Activated CD8-positive, alpha-beta memory T cell treated with anti-CD3 and anti-CD28 coated beads for 48 hours (primary cell): ENCODE measurements at regions not wholly inside any gene's neighbourhood (a gene's known extent, or its start where the extent isn't known, plus 50 kb on each side); places are given as distances from the start of the nearest gene placed in this dataset.

Experiments
- DNase-seq, 3 experiments: peaks; one replicate each; pipeline ENCODE4 v3.0.0-alpha.2; 2020; ENCODE audit warnings: low read depth in 2 of 3, low spot score in 2 of 3

GRCh38 chr2:35365859-35366258, 989.7 kb upstream of the CRIM1 start:
- DNase-seq, result no peak

DNA sequence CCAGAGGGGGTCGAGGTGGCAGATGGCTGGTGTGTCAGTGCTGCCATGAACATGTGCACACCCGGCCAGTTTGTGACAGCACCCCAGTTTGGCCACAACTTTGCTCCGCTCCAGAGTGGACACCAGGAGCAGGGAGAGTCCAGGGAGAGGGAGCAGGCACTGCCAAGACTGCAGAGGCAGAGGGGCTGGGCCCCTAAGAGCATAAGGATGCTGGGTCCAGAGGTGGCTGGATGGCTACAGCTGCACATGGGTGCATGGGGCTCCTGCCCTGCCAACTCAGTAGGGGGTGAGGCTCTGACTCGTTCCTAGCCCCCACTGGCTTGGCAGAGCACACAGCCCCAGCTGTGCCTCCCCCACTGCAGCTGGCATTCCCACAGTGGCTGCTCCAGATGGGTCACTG, 999.2 kb upstream of the CRIM1 start:
- DNase-seq, result no peak

DNA sequence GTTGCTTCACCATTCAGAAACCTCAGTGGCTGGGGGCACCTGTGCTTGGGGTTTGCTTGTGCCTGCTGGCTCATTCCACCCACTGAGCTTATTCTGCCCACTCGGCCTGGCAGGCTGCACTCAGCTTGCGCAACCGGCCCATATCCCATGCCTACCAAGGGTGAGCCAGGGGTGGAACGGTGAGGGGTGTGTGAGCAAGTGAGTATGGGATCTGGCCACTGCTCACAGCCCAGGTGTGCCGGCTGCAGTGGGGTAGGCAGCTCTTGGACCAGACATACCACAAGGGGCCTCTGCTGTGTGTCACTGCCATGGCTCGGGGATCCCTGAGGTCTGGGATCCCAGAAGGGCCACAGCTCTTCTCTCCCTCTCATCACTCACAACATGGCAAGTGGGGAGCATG, 1000.5 kb upstream of the CRIM1 start:
- no peak for DNase-seq

DNA sequence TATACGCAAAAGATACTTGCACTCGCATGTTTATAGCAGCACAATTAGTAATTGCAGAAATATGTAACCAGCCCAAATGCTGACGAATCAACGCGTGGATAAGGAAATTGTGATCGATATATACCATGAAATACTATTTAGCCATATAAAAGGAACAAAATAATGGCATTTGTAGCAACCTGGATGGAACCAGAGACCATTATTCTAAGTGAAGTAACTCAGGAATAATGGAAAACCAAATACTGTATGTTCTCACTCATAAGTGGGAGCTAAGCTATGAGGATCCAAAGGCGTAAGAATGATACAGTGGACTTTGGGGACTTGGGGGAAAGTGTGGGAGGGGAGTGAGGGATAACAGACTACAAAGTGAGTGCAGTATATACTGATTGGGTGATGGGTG, 1008.0 kb upstream of the CRIM1 start:
- no peak for DNase-seq

DNA sequence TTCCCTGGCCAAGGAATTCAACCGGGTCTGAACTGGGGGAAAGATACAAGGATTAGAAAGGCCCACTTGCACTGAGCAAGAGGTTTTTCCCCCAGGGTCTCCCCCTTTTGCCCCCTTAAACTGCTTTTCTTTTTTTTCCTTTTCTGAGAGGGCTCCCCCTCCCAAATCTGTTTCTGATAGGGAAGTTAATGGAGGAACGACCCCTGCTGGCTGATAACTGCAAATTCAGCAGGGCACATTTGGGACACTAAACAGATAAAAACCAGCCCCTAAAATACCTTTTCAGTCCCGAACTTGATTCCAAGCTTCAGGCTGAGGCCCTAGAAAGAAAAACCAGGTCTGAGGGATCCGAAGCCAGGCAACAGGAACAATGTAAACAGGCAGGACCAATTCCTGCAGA, 1012.4 kb upstream of the CRIM1 start:
- DNase-seq, result no peak

DNA sequence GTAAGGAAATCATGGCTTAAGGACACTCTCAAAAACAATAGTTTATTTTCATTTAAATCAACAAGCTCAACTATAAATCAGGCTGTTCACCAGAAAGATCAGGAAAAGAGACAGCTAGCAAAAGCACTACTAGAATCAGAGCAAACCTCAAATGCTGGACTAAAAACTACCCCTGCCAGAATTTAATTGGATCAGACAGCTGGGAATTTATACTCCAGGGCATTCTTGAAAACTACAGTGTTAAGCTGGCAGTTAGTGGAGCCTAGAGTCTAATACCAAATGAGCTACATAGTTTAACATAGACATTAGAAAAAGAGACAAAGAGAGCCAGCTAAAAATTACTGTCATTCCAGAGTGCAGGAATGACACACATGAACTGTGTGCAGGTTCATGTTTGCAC, 1016.4 kb upstream of the CRIM1 start:
- no peak for DNase-seq

DNA sequence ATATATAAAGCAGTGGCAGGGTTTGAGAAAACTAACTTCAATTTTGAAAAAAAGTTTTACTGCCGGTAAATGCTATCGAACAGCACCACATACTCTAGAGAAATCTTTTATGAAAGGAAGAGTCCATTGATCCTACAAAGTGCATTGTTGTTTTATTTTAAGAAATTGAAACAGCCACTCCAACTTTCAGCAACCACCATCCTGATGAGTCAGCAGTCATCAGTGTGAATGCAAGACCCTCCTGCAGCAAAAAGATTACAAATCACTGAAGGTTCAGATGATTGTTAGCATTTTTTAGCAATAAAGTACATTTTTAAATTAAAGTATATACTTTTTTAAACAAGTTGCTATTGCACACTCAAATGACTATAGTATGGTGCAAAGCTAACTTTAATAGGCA, 1017.7 kb upstream of the CRIM1 start:
- no peak for DNase-seq

DNA sequence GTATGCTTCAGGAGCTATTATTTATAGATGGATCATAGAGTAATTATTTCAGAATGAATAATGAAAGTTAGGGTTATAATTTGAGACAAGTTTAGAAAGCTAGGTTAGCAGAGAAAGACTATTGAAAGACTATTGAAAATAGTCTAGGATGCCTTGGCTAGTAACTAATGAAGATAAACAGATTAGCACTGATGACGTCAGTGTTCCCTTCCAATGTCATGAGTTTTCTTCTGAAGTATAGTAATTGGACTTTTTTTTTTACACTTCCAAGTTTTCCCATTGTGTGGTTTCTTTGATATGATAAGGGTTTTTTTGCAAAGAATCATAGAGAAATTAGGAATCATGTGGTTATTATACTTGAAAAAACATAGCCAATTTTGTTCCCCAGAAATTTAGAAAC, 1041.5 kb upstream of the CRIM1 start:
- no peak for DNase-seq

DNA sequence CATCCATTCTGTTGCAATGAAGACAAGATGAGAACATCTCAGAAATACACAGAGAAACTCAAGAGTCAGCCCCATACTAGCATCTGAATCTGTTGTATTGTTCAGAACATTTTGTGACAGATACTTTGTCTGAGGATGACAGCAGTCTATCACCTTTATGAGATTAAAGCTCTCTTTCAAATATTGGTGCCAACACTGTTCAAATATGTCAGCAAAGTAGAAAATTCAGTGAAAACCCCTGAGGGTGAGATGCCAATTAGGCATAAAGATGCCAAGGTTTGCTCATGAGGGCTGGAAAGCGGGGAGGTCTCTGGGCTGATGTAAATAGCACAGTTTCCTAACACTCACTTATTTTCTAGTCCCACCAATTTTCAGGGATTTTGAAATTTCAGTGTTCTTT, 1054.2 kb upstream of the CRIM1 start:
- no peak for DNase-seq

- DNase-seq, result no peak
These were observed 1057.1 kb upstream of the CRIM1 start for GRCh38 chr2:35298493-35298892.

DNA sequence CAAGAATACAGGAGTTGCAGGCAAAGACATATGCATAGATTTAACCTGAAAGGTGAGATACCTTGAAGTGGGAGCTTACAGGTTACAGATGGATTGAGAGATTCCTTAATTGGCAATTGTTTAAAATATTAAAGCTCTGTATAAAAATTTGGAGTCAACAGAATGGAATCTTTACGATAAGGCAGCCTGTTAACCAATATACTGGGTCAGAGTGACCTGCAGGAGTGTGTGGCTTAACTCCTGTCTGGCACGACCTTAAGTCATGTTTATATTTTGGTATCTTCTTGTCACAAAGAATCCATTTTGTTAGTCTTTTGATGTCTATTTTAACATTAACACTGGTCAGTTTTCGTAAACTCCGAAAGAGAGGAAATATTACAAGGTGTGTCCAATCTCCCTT, 1058.2 kb upstream of the CRIM1 start:
- DNase-seq, result no peak

DNA sequence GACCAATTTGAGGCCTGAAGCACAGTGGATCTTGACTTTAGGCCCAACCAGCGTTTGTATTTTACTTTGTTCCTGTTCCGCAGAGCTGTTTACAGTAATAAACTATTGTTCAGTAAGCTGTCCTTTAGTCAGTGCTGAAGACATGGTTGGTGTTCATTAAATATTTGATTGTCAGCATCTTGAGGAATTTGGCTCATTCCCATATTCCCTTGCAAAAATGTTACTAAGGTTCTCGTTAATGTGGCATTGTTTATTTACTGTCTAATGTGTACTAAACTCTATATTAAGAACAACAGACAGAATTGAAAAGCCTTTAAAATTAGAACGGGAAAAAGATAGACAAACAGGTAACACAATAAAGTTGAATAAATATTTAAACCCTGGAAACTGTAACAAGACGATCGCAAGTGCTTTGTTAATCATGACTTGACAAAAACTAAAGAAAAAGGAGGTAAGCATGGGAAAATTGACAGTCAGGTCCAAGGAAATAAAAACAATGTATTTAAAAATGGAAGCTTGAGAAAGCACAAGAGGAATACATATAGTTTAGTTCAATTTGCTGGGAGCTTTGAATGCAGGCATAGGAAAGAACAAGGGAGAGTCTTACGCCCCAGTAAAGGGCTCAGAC, 1060.8 kb upstream of the CRIM1 start:
- no peak for DNase-seq

- DNase-seq, result no peak
These were observed 1062.3 kb upstream of the CRIM1 start for GRCh38 chr2:35293261-35293660.

DNA sequence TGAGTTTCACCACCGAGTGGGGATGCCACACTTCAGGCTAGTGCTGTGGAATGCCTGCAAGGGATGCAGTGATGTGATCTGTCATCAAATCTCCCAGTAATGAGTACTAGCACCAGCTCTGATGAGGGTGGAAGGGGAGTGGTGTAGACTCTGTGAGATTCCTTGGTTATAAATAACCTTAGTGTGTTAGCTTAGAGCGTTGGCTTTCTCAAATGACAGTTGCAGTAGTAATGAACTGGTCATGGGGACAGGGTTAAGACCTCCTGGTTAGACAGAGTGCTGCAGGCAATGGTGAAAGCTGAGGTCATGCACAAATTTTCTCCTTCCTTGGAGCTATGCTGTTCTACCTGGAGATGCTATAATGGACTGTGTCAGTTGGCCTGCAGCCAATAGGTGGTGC, 1063.4 kb upstream of the CRIM1 start:
- no peak for DNase-seq

GRCh38 chr2:35281702-35282101, 1073.9 kb upstream of the CRIM1 start:
- no peak for DNase-seq

GRCh38 chr2:35255826-35256225, 1099.8 kb upstream of the CRIM1 start:
- no peak for DNase-seq

- no peak for DNase-seq
These were observed 1104.4 kb upstream of the CRIM1 start for GRCh38 chr2:35251156-35251555.

DNA sequence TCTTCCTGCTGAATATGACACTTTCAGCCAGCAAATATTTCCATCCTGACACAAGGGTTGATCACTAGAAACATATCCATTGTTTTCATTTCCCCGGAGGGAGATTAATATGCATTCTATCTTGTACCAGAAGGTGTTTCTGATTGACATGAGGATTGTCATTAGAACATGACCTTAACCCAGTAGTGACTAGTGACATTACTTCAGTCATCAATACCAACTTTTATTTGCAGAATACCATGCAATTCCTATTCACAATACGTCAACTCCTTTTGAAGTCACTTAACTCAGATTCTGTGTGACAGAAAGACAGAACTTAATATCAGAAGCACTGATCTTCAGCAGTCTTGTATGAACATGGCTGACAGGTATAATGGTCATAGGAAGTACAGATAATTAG, 1108.9 kb upstream of the CRIM1 start:
- no peak for DNase-seq

DNA sequence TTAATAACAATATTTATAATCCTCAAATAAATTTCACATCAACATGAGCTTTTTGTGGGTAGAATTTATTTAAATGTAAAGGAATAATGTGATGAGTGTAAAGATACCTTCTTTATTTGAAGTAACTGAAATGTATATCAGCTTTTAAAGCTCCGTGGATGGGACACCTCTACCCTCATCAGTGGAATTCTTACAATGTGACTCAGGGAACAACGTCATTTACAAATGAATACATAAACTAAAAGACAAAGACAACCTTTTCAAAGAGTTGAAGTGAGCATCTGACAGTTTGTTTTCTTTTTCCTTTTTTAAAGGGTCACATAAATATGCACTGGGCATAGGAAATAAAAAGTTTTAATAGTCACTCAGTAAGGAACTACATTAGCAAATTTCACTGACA, 1127.0 kb upstream of the CRIM1 start:
- DNase-seq, result no peak

GRCh38 chr2:35220461-35220860, 1135.1 kb upstream of the CRIM1 start:
- DNase-seq, result no peak

GRCh38 chr2:35204881-35205280, 1150.7 kb upstream of the CRIM1 start:
- no peak for DNase-seq

DNA sequence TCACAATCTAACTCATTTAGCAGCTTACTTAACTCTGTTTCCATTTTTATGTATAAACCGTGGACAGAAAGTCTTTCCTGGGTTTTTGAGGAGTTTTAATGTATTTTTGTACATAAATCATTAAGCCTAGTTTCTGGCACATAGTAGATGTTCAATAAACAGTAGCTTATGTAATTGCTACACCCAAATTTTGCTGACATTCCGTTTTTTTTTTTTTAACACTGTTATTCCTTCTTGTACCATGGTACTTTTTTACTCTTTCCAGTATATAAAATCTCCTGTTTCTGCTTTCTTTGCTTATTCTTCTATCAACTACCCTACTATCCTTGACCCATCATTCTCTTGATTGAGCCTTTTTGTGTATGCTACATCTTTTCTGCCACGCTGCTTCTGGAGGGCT, 1151.3 kb upstream of the CRIM1 start:
- no peak for DNase-seq

DNA sequence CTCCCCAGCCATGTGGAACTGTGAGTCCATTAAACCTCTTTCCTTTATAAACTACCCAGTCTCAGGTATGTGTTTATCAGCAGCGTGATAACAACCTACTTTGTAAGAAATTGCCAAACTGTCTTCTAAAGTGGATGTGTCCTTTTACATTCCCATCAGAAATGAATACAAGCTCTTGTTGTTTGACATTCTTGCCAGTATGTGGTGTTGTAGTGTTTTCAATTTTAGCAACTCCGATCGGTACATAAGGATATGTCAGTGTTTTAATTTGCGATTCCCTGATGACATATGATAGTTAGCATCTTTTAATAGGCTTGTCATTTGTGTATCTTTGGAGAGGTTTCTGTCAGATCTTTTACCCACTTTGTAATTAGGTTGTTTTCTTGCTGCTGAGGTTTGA, 1156.3 kb upstream of the CRIM1 start:
- DNase-seq, result no peak

- no peak for DNase-seq
These were observed 1169.6 kb upstream of the CRIM1 start for GRCh38 chr2:35185861-35186412.
